ENCODE measurements at regions not wholly inside any gene's neighbourhood (a gene's known extent, or its start where the extent isn't known, plus 50 kb on each side); places are given as distances from the start of the nearest gene placed in this dataset.
"Not testable (repeated sequence)": the region's sequence is repeated elsewhere in the genome, so short reads cannot be mapped to it uniquely, and the experiment has no call there.

- ChIA-PET CTCF (interaction anchor here (1.0 kb wide), 1 partner anchor 208 kb away, joined by 3 read pairs; no protein-coding TSS in a partner anchor), POLR2A (no interaction called here)
- H3K9me3 ChIP-seq (ENCODE audit: control extremely low read depth in 1 of 5, control insufficient read depth in 4 of 5, insufficient read depth in 2 of 5, low read depth in 1 of 5, low read length in 4 of 5), result no peaks in the 10 kb centered on the region
- H3K36me3 ChIP-seq (ENCODE audit: control insufficient read depth in 4 of 4, insufficient read depth in 4 of 4, low read length in 3 of 4), result peaks cover 0 to 7% (median 0%) of the 10 kb centered on the region in 4 experiments
- no peak for DNase-seq
- 90% methylated on average over 6 of the region's 10 CpGs for WGBS (ENCODE audit: insufficient coverage)
- no peak overlapping the region for H3K4me3 ChIP-seq (ENCODE audit: control insufficient read depth in 1 of 7, extremely low read depth in 1 of 7, insufficient read depth in 4 of 7, low read depth in 2 of 7, low read length in 6 of 7)
- no peak overlapping the region for H3K27ac ChIP-seq (ENCODE audit: insufficient read depth in 1 of 2, low read depth in 1 of 2, low read length in 2 of 2, poor library complexity in 1 of 2, severe bottlenecking in 2 of 2)
- H3K27me3 ChIP-seq (replicated peaks in 2 of 5; ENCODE audit: control insufficient read depth in 4 of 5, insufficient read depth in 5 of 5, low read length in 4 of 5), result peaks cover 0 to 12% (median 0%) of the 10 kb centered on the region in 5 experiments
- peaks cover 9 to 22% (median 19%) of the 10 kb centered on the region in 4 experiments for H3K4me1 ChIP-seq (ENCODE audit: control extremely low read depth in 1 of 4, control insufficient read depth in 4 of 4, insufficient read depth in 4 of 4, low read length in 3 of 4)
These were observed 140.5 kb upstream of the CRHR1 start for GRCh38 chr17:45643591-45643990.

- Histone ChIP-seq H3K27me3 (replicated peaks in 2 of 5; ENCODE audit: control insufficient read depth in 4 of 5, insufficient read depth in 5 of 5, low read length in 4 of 5) (peaks cover 0 to 12% (median 0%) of the 10 kb centered on the region in 5 experiments), H3K4me1 (ENCODE audit: control extremely low read depth in 1 of 4, control insufficient read depth in 4 of 4, insufficient read depth in 4 of 4, low read length in 3 of 4) (peaks cover 9 to 22% (median 19%) of the 10 kb centered on the region in 4 experiments)
- WGBS (ENCODE audit: insufficient coverage), result 80% methylated on average over 1 of the region's 1 CpG
- H3K9me3 ChIP-seq (ENCODE audit: control extremely low read depth in 1 of 5, control insufficient read depth in 4 of 5, insufficient read depth in 2 of 5, low read depth in 1 of 5, low read length in 4 of 5); H3K27ac ChIP-seq (ENCODE audit: insufficient read depth in 1 of 2, low read depth in 1 of 2, low read length in 2 of 2, poor library complexity in 1 of 2, severe bottlenecking in 2 of 2); H3K36me3 ChIP-seq (ENCODE audit: control insufficient read depth in 4 of 4, insufficient read depth in 4 of 4, low read length in 3 of 4); POLR2A ChIA-PET; DNase-seq; H3K4me3 ChIP-seq (ENCODE audit: control insufficient read depth in 1 of 7, extremely low read depth in 1 of 7, insufficient read depth in 4 of 7, low read depth in 2 of 7, low read length in 6 of 7): not testable (repeated sequence)
- CTCF ChIA-PET, result interaction anchor here (0.9 to 1.3 kb wide), 3 partner anchors 181 to 207 kb away, joined by 3 to 4 read pairs (median 3); no protein-coding TSS in a partner anchor
These were observed 139.5 kb upstream of the CRHR1 start for GRCh38 chr17:45644637-45645036.

- H3K27ac ChIP-seq (ENCODE audit: insufficient read depth in 1 of 2, low read depth in 1 of 2, low read length in 2 of 2, poor library complexity in 1 of 2, severe bottlenecking in 2 of 2), result no peak overlapping the region
- peaks cover 9 to 17% (median 13%) of the 10 kb centered on the region in 4 experiments for H3K4me1 ChIP-seq (ENCODE audit: control extremely low read depth in 1 of 4, control insufficient read depth in 4 of 4, insufficient read depth in 4 of 4, low read length in 3 of 4)
- H3K36me3 ChIP-seq (ENCODE audit: control insufficient read depth in 4 of 4, insufficient read depth in 4 of 4, low read length in 3 of 4), result no peaks in the 10 kb centered on the region
- ChIA-PET CTCF (interaction anchor here (0.6 to 1.0 kb wide), 2 partner anchors 207 to 388 kb away, joined by 3 to 4 read pairs; no protein-coding TSS in a partner anchor), POLR2A (no interaction called here)
- H3K27me3 ChIP-seq (replicated peaks in 2 of 5; ENCODE audit: control insufficient read depth in 4 of 5, insufficient read depth in 5 of 5, low read length in 4 of 5), result peaks cover 0 to 12% (median 0%) of the 10 kb centered on the region in 5 experiments
- DNase-seq, result no peak
- 100% methylated on average over 2 of the region's 3 CpGs for WGBS (ENCODE audit: insufficient coverage)
- H3K4me3 ChIP-seq (ENCODE audit: control insufficient read depth in 1 of 7, extremely low read depth in 1 of 7, insufficient read depth in 4 of 7, low read depth in 2 of 7, low read length in 6 of 7), result no peak overlapping the region
- H3K9me3 ChIP-seq (ENCODE audit: control extremely low read depth in 1 of 5, control insufficient read depth in 4 of 5, insufficient read depth in 2 of 5, low read depth in 1 of 5, low read length in 4 of 5), result no peaks in the 10 kb centered on the region
These were observed 138.8 kb upstream of the CRHR1 start for GRCh38 chr17:45645330-45645729.

GRCh38 chr17:45646288-45646988 is 137.7 kb upstream of the CRHR1 start:
- 0% methylated on average over 11 of the region's 12 CpGs for WGBS (ENCODE audit: insufficient coverage)
- Histone ChIP-seq H3K36me3 (ENCODE audit: control insufficient read depth in 4 of 4, insufficient read depth in 4 of 4, low read length in 3 of 4) (no peaks in the 10 kb centered on the region), H3K4me3 (ENCODE audit: control insufficient read depth in 1 of 7, extremely low read depth in 1 of 7, insufficient read depth in 4 of 7, low read depth in 2 of 7, low read length in 6 of 7) (peak overlapping the region in 2 of 7 experiments; percentile 7 to 50), H3K4me1 (ENCODE audit: control extremely low read depth in 1 of 4, control insufficient read depth in 4 of 4, insufficient read depth in 4 of 4, low read length in 3 of 4) (peaks cover 8 to 16% (median 12%) of the 10 kb centered on the region in 4 experiments), H3K27ac (ENCODE audit: insufficient read depth in 1 of 2, low read depth in 1 of 2, low read length in 2 of 2, poor library complexity in 1 of 2, severe bottlenecking in 2 of 2) (no peak overlapping the region), H3K9me3 (ENCODE audit: control extremely low read depth in 1 of 5, control insufficient read depth in 4 of 5, insufficient read depth in 2 of 5, low read depth in 1 of 5, low read length in 4 of 5) (no peaks in the 10 kb centered on the region), H3K27me3 (replicated peaks in 2 of 5; ENCODE audit: control insufficient read depth in 4 of 5, insufficient read depth in 5 of 5, low read length in 4 of 5) (peaks cover 0 to 12% (median 0%) of the 10 kb centered on the region in 5 experiments)
- peak; percentile 37 to 68 (median 67) for DNase-seq
- CTCF ChIA-PET, result interaction anchor here (1.3 kb wide), 2 partner anchors 184 to 190 kb away, joined by 3 read pairs; no protein-coding TSS in a partner anchor
- POLR2A ChIA-PET, result no interaction called here

GRCh38 chr17:45648642-45649041 is 135.5 kb upstream of the CRHR1 start:
- Histone ChIP-seq H3K27ac (ENCODE audit: insufficient read depth in 1 of 2, low read depth in 1 of 2, low read length in 2 of 2, poor library complexity in 1 of 2, severe bottlenecking in 2 of 2) (no peak overlapping the region), H3K36me3 (ENCODE audit: control insufficient read depth in 4 of 4, insufficient read depth in 4 of 4, low read length in 3 of 4) (no peaks in the 10 kb centered on the region), H3K27me3 (replicated peaks in 2 of 5; ENCODE audit: control insufficient read depth in 4 of 5, insufficient read depth in 5 of 5, low read length in 4 of 5) (peaks cover 0 to 12% (median 0%) of the 10 kb centered on the region in 5 experiments), H3K4me3 (ENCODE audit: control insufficient read depth in 1 of 7, extremely low read depth in 1 of 7, insufficient read depth in 4 of 7, low read depth in 2 of 7, low read length in 6 of 7) (no peak overlapping the region), H3K4me1 (ENCODE audit: control extremely low read depth in 1 of 4, control insufficient read depth in 4 of 4, insufficient read depth in 4 of 4, low read length in 3 of 4) (peaks cover 8 to 16% (median 12%) of the 10 kb centered on the region in 4 experiments), H3K9me3 (ENCODE audit: control extremely low read depth in 1 of 5, control insufficient read depth in 4 of 5, insufficient read depth in 2 of 5, low read depth in 1 of 5, low read length in 4 of 5) (no peaks in the 10 kb centered on the region)
- 100% methylated on average over 4 of the region's 6 CpGs for WGBS (ENCODE audit: insufficient coverage)
- no peak for DNase-seq
- ChIA-PET CTCF (interaction anchor here (1.8 kb wide), 1 partner anchor 203 kb away, joined by 5 read pairs; no protein-coding TSS in a partner anchor), POLR2A (interaction anchor here (0.5 kb wide), 1 partner anchor 14 kb away, joined by 3 read pairs; no protein-coding TSS in a partner anchor)

GRCh38 chr17:45649796-45650195 is 134.3 kb upstream of the CRHR1 start:
- POLR2A ChIA-PET, result no interaction called here

GRCh38 chr17:45650561-45650960 is 133.6 kb upstream of the CRHR1 start:
- peaks cover 6 to 14% (median 11%) of the 10 kb centered on the region in 4 experiments for H3K4me1 ChIP-seq (ENCODE audit: control extremely low read depth in 1 of 4, control insufficient read depth in 4 of 4, insufficient read depth in 4 of 4, low read length in 3 of 4)
- ChIA-PET POLR2A (no interaction called here), CTCF (no interaction called here)
- H3K27me3 ChIP-seq (replicated peaks in 2 of 5; ENCODE audit: control insufficient read depth in 4 of 5, insufficient read depth in 5 of 5, low read length in 4 of 5), result peaks cover 0 to 12% (median 0%) of the 10 kb centered on the region in 5 experiments
- H3K27ac ChIP-seq (ENCODE audit: insufficient read depth in 1 of 2, low read depth in 1 of 2, low read length in 2 of 2, poor library complexity in 1 of 2, severe bottlenecking in 2 of 2), result no peak overlapping the region
- H3K9me3 ChIP-seq (ENCODE audit: control extremely low read depth in 1 of 5, control insufficient read depth in 4 of 5, insufficient read depth in 2 of 5, low read depth in 1 of 5, low read length in 4 of 5), result no peaks in the 10 kb centered on the region
- 90% methylated on average over 9 of the region's 10 CpGs for WGBS (ENCODE audit: insufficient coverage)
- H3K36me3 ChIP-seq (ENCODE audit: control insufficient read depth in 4 of 4, insufficient read depth in 4 of 4, low read length in 3 of 4), result no peaks in the 10 kb centered on the region
- no peak for DNase-seq
- H3K4me3 ChIP-seq (ENCODE audit: control insufficient read depth in 1 of 7, extremely low read depth in 1 of 7, insufficient read depth in 4 of 7, low read depth in 2 of 7, low read length in 6 of 7), result no peak overlapping the region

More at GRCh38 chr17:45649796-45650195, 134.3 kb upstream of the CRHR1 start:
- CTCF ChIA-PET, result no interaction called here
- WGBS (ENCODE audit: insufficient coverage), result 96% methylated on average over 5 of the region's 5 CpGs
- H3K4me1 ChIP-seq (ENCODE audit: control extremely low read depth in 1 of 4, control insufficient read depth in 4 of 4, insufficient read depth in 4 of 4, low read length in 3 of 4), result peaks cover 8 to 16% (median 12%) of the 10 kb centered on the region in 4 experiments
- DNase-seq, result no peak
- no peak overlapping the region for H3K4me3 ChIP-seq (ENCODE audit: control insufficient read depth in 1 of 7, extremely low read depth in 1 of 7, insufficient read depth in 4 of 7, low read depth in 2 of 7, low read length in 6 of 7)
- H3K27me3 ChIP-seq (replicated peaks in 2 of 5; ENCODE audit: control insufficient read depth in 4 of 5, insufficient read depth in 5 of 5, low read length in 4 of 5), result peaks cover 0 to 12% (median 0%) of the 10 kb centered on the region in 5 experiments
- no peaks in the 10 kb centered on the region for H3K36me3 ChIP-seq (ENCODE audit: control insufficient read depth in 4 of 4, insufficient read depth in 4 of 4, low read length in 3 of 4)
- H3K27ac ChIP-seq (ENCODE audit: insufficient read depth in 1 of 2, low read depth in 1 of 2, low read length in 2 of 2, poor library complexity in 1 of 2, severe bottlenecking in 2 of 2), result no peak overlapping the region
- H3K9me3 ChIP-seq (ENCODE audit: control extremely low read depth in 1 of 5, control insufficient read depth in 4 of 5, insufficient read depth in 2 of 5, low read depth in 1 of 5, low read length in 4 of 5), result no peaks in the 10 kb centered on the region

All from common myeloid progenitor, CD34-positive (primary cell).